ENCODE measurements at regions not wholly inside any gene's neighbourhood (a gene's known extent, or its start where the extent isn't known, plus 50 kb on each side); places are given as distances from the start of the nearest gene placed in this dataset.
"Not testable (repeated sequence)": the region's sequence is repeated elsewhere in the genome, so short reads cannot be mapped to it uniquely, and the experiment has no call there.

DNA sequence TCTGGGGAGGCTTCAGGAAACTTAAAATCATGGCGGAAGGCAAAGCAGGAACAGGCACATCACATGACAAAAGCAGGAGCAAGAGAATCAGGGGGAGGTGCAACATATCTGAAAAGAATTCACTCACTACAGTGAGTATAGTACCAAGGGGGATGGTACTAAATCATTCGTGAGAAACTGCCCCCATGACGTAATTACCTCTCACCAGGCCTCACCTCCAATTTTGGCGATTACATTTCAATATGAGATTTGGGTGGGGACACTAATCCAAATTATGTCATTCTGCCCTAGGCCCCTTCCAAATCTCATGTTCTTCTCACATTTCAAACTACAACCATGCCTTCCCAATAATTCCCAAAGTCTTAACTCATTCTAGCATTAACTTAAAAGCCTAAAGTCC is 740.8 kb upstream of the SOX11 start:
- intact Hi-C loops (cut with DNase I) = no loop called here
- no peak for DNase-seq

DNA sequence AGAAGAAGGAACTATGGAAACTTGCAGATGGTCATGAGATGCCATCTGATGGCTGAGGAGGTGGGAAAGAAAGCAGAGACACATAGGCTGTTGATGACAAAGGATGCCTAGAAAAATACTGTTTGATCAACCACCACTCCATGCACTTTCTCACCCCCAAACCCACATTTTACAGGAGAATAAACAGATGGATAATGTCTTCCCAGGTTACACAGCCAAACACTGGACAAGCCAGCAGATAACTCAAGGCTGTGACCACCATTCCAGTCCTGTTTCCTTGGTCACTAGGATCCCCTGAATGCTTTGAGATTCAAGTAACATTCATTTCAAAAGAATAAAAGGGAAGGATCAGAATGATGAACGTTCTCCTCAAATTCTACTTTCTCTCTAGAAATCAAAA is 733.0 kb upstream of the SOX11 start:
- intact Hi-C loops (cut with DNase I) = no loop called here
- no peak for DNase-seq

DNA sequence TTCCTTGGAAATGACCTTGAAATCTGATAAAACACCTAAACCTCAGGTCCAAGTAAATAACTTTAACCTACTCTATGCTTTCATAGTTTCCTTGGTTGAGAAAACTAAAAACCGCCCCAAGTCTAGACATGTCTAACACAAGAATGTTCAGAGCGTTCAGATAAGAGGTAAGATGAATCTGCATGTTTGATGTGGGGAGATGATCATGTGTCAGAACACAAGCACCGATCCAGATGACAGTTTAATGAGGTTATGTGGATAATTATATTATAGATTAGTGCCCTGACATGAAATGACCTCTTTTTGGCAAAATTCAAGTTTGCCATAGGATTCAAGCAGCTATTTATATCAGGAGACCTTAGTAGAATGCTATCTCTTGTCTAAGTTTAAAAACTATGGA is 729.8 kb upstream of the SOX11 start:
- intact Hi-C loops (cut with DNase I) = no loop called here
- DNase-seq = no peak

DNA sequence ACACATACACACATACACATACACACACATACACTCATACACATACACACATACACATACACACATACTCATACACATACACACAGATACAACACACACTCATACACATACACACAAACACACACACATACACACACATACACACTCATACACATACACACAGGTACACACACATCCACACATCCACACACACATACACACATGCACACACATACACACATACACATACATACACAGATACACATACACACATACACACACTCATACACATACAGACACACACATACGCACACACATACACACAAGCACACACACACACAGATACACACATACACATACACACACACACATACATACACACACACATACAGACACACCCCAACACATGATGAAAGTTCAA is 729.1 kb upstream of the SOX11 start:
- intact Hi-C loops (cut with DNase I) = no loop called here
- DNase-seq = no peak

DNA sequence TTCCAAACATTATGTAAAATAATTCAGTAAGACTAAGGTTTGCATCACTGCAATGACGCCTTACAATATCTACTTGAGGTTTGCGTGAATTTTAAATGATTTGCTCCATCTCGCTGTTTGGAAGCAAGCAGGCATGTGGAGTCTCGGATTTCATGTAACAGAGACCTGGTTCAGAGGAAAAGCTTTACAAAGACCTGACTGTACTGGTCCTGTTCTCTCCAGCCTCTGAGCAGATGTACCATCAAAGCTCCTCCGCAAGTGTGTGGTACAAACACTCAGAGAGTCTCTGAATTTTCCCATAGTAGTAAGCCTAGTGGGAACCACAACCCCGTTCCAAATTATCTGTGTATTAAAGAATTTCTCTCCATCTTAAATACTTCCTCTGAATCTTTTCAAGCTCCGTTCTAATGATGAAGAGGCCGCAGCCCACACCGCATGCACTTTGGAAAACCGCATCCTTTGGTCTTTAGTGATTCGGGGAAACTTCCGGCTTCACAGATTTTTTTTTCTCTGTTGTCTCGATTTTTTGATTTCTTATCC is 728.1 kb upstream of the SOX11 start:
- no peak for DNase-seq
- intact Hi-C loops (cut with DNase I) = no loop called here

DNA sequence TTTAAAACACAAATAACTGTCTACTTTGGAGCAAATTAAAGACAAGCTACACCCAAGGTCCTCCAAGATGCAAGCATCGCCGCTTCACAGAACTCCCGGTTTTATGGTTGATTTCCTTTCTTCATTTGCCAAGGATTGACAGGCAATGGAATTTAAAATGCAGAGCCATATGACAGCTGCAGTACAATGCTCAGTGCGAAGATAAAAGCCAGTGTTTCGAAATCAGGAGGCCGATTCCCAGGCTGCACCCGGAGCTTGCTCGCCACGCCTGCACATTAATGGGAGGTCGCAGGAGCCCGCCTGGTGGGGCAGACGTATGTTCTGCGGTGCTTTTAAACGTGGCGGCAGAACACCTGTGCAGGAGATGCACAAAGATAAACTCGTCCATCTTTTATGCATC is 727.6 kb upstream of the SOX11 start:
- intact Hi-C loops (cut with DNase I) = no loop called here
- DNase-seq = no peak

DNA sequence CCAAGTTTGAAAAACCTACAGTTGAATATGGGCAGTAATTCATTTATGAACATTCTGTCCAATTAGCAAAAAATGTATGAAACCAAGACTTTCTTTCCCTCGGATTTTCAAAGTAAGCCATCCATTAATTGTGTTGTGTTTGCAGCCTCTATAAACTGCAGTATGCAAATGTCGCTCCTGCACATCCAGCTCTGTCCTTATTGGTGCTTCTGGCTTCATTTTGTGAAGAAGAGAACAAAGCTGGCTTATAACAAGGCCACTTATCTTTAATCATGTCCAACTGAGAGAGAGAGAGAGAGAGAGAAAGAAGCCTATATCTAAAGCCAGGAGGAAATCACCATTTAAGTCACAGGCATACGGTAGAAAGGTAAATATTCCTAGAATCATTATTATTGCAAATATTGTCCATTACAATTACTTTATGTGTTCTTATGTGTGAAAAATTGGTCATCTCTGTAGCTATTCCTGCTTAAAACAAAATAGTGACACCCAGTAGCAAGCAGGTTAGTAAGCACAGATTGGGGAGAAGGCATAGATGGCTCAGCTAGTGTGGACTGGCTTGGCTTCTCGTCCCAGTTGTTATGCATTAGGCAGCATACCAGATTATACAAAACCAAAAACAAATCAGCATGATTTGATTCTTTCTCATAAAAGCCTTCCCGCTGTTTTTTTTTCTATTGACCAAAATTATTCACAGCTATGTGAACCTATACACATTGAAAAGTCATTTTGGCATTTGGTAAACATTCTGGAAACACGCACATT is 726.4 kb upstream of the SOX11 start:
- intact Hi-C loops (cut with DNase I) = no loop called here
- no peak for DNase-seq

DNA sequence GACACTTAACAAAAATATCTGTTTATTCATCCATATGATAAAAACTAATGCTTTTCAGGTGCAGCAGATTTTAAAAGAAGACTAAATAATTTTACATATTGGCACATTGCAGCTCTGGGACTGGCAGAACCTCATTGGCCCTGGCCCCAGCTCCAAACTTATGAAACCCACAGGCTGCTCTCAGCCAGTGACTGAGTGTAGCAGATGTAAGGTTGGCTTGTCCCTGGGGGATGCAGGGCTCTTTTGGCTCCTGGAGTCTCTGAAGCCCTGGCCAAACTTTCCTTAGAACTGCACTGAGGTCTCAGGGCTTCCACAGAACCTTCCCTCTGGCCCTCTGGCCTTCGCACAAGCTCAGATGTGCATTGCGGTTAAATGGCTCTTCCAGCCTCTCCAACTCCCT is 725.0 kb upstream of the SOX11 start:
- intact Hi-C loops (cut with DNase I) = no loop called here
- no peak for DNase-seq

DNA sequence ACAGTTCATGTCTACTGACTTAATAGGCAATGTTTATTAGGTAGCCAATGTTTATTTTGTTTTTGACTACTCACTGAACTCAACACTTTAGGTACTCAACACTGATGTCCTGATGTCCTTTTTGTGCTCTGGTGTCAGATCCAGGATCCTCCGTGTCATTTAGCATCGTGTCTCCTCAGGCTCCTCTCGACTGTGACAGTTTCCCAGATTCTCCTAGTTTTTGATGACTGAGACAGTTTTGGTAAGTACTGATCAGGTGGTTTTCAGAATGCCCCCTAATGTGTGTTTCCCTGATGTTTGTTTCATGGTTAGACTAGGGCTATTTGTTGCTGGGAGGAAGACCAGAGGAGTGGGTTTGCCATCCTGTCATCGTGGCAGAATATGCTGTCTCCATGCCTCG is 719.7 kb upstream of the SOX11 start:
- DNase-seq = no peak
- intact Hi-C loops (cut with DNase I) = no loop called here

DNA sequence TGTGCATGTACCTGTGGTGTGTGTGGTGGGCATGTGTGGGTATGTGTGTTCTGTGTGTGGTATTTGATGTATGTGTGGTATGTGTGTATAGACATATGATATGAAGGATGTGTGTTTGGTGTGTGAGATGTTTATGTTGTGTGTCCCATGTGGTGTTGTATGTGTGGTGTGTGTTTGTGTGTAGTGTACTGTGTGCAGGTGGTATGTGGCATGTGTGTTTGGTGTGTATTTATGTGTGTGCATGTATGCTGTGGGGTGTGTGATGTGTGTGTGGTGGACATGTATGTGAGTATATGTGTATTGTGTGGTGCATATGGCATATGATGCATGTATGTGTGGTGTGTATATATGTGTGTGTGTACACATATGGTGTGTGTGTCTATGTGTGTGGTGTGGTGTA is 718.8 kb upstream of the SOX11 start:
- DNase-seq = no peak
- intact Hi-C loops (cut with DNase I) = no loop called here

DNA sequence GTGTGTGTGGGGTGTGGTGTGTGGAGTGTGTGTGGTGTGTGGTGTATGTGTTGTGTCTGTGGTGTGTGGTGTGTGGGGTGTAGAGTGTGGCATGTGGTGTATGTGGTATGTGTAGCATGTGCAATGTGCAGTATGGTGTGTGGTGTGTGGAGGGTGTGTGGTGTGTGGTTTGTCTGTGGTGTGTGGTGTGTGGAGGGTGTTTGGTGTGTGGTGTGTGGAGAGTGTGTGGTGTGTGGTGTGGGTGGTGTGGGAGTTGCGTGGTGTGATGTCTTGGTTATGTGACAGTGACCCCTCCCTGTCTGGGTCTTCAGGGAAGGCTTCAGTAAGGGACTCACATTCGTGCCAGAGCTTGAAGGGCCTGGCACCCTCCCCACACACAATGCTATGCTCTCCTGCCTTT is 718.2 kb upstream of the SOX11 start:
- DNase-seq = no peak
- intact Hi-C loops (cut with DNase I) = no loop called here

DNA sequence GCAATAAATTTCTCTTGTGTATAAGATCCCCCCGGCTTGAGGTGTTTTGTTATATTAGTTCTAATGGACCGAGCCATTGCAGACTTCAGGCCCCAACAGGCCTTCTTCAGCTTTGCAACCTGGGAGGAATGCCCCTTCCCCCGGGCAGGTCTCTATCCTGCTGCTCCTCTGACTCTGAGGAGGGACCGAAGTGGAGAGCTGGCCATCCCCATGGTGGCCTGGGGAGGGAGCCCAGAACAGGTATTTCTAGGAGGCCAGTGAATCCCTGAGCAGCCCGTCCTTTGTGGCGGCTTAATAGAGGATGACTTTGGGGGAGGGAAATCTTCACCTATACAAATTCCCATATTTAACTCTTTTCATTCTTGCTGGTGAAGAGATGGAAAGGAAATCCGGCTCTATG is 715.8 kb upstream of the SOX11 start:
- no peak for DNase-seq
- intact Hi-C loops (cut with DNase I) = no loop called here

DNA sequence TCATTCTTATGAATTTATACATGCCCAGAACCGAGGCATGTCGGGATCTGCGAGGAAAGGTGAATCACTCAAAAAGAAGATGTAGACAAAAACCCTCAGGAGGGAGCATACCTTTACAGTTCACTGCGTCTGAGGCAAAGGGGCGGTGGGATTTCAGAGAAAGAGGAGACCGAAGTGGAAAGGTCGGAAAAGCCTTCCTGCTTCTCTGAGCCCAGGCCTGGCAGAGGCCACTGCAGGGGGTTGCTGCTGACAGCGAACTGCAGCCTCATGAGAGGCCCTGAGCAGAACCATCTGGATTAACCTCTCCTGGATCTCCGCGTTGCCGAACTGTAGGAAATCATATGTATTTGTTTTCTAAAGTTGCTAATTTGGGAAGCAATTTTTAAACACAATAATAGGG is 713.1 kb upstream of the SOX11 start:
- DNase-seq = no peak
- intact Hi-C loops (cut with DNase I) = no loop called here

DNA sequence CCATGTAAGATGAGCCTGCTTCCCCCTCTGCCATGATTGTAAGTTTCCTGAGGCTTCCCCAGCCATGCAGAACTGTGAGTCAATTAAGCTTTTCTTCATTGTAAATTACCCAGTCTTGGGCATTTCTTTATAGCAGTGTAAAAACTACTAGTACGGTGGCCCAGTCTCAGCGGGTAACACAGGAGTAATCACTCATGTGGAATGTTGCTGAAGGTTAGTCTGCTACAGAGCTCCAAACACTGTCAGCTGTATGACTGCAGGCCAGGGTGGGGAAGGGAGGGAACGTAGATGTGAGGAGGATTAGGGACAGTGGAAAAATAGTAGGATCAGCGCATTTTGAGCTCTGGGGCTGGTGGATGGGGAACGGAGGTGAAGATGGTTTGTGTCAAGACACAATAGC is 711.2 kb upstream of the SOX11 start:
- intact Hi-C loops (cut with DNase I) = no loop called here
- no peak for DNase-seq

DNA sequence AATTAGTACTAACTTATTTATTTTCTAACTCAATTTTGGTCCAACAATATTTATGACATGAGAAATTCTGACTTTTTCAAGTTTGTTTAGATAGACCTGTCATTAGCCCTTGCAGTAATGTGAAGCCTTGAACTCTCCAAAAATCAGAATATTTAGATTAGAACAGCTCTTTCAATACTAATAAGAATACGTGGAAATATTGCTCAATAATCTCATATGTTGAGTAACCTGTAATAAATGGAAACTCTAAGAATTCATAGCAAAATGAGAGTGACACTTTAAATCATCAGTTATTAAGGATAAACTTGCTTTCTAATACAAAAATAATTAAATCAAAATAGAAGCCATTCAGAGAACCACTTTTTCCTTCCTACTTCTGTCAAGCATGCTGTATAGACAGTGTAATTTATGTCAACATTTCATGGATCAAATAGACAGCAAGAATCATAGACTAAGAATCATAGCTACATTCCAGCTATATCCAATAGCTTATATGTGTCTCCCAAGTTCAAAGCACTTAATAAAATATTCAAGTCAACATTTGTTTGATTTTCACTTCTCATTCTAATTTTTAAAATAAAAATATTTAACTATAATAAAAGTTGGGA is 710.3 kb upstream of the SOX11 start:
- intact Hi-C loops (cut with DNase I) = no loop called here
- DNase-seq = no peak

DNA sequence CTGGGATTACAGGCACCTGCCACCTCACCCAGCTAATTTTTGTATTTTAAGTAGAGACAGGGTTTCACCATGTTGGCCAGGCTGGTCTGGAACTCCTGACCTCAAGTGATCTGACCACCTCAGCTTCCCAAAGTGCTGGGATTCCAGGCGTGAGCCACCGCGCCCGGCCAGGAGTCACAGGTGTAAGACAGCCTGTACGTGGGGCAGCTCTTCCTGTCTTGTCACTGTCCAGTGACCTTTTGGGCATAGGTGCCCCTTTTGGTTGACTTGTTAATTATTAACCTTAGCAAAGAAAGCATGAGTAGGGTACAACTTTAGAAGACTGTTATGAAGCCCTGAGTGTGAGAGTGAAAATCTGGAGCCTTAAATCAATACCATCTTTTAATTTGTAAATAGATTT is 703.7 kb upstream of the SOX11 start:
- intact Hi-C loops (cut with DNase I); DNase-seq: not testable (repeated sequence)

DNA sequence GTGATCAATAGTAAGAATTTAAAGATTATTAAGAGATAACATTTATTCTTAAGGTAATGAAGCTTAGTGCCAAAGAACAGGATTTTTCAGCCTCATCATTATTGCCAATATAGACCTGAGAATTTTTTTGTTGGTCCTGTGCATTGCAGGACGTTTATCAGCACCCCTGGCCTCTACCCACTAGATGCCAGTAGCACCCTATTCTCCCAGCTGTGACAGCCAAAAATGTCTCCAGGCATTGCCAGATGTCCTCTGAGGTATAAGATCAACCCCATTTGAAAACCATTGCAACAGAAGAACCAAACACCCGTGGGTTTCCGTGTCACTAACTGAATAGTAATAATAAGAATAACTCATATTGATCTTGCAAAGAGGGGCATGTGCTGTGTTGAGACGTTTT is 700.0 kb upstream of the SOX11 start:
- intact Hi-C loops (cut with DNase I) = no loop called here
- DNase-seq = no peak

DNA sequence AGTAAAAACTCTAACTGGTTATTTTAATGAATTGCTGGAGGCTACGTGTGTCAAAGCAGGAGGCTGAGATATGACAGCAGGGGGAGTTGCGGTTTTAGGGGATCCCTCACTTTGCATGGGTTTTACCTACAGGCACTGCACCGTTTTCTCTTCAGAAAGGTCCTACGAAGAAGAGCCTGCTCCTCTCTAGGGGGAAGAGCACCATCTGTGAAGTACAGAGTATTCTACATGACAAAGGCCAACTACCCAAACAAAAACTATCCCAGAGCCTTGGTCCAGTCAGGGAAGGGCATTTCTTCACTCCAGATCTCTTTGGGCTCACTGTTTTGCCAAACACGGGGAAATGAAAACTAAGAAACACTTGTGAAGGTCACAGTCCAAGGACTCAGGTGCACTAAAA is 696.7 kb upstream of the SOX11 start:
- no peak for DNase-seq
- intact Hi-C loops (cut with DNase I) = no loop called here

DNA sequence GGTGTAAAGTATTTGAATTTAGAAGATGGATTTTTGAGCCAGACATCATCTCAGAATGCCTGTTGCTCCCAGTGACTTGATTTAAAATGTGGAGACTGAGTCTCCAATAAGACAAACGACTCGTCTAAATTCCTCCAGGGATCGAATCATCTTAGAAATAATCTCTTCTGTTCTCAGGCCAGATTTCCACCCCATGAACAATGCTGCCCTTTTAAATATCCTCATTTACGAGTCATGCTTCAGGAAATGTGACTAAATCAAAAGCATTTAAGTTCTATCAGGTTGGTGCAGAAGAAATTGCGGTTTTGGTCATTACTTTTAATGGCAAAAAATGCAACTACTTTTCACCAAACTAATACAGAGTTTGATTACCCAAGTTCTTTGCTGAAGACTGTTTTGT is 684.6 kb upstream of the SOX11 start:
- intact Hi-C loops (cut with DNase I) = no loop called here

DNA sequence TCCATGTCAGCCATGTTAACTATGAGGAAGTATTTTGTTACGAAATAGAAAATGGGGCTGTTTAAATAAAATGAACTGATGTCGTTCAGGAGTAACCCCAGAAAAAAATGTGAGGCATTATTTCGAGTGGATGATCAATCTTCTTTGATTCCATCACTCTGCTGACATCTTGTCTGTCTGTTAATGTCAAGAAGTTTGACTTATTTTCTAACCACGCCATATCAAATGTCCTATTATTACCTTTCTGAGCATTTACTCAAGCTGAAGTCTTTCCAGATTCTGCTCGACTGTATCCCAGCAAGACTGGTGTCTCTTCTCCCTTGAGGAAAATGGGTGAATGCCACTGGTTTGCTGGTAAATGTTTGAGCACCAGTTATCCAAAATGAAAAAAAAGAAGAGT is 672.9 kb upstream of the SOX11 start:
- intact Hi-C loops (cut with DNase I) = no loop called here
- DNase-seq = no peak

More for the DNA sequence above, 684.6 kb upstream of the SOX11 start:
- DNase-seq = no peak

DNA sequence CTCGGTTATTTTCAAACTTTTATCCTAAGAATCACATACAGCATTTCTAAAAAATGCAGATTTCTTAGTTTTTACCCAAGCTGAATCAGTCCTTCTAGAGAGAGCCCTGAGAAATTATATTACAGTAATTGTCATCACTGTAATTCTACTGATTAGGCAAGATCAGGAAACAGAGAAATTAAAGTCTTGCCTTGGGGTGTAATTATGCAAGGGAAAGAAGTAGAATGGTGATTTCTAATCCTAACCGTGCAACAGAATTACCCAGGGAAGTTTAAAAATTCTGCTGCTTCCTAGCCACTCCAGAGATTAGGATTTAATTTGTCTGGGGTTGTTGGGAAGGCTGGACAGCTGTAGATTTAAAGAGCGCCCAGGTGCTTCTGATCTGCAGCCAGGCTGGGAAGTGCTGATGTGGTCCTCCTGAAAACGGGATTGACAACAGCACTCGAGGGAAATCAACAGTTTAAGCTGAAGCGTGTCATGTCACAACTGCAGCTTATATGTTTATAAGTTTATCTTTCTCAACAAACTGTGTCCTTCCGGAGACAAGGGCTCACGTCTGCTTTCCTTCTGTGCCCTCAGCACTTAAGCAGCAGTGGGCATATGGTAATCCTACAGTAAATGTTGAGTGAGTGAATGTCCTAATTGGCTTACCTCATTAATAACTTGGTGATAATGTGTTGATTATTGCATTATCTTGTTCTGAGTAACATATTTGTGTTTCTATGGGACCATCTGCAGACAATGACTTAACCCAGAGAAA is 671.9 kb upstream of the SOX11 start:
- intact Hi-C loops (cut with DNase I) = no loop called here
- DNase-seq = no peak

DNA sequence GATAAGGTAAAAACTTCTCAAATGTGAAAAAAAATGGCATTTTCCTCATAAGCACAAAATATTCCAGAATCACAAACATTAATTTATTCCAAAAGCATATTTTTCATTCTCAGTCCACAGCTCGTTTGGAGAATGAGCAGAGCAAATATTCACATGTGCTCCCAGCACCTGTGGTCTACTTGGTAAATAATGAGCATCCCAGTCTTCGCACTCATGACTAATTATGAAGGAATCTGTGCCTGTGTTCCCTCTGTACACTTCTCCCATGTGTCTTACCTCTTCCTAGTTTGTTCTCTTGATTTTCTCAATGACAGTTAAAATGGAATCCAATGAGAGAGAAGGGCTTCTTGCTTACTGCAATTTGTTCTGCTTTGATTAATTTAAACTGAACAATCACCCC is 671.0 kb upstream of the SOX11 start:
- intact Hi-C loops (cut with DNase I) = no loop called here
- DNase-seq = no peak

Measured in posterior cingulate gyrus (tissue), 11 donors.